Prostate gland (tissue), 2 donors: ENCODE measurements at regions not wholly inside any gene's neighbourhood (a gene's known extent, or its start where the extent isn't known, plus 50 kb on each side); places are given as distances from the start of the nearest gene placed in this dataset.
"Not testable (repeated sequence)": the region's sequence is repeated elsewhere in the genome, so short reads cannot be mapped to it uniquely, and the experiment has no call there.

Experiments used
- POLR2A ChIP-seq: fragments of 450-650 bp; IDR thresholded peaks from one replicate; pipeline ENCODE4 v1.6.1; 2016; ENCODE audit warnings: antibody characterized with exemption, mild to moderate bottlenecking
- TF ChIP-seq, protein P1 (sequence below), 4 experiments: fragments of 200-600 bp in 2 of 4; fragments of 450-650 bp in 2 of 4; sonication (generic) in 2 of 4; IDR thresholded peaks; 1 replicate in 3 of 4; 2 replicates in 1 of 4; pipeline ENCODE4 v1.5.1; 2016 to 2019; ENCODE audit warnings: antibody characterized with exemption in 4 of 4, mild to moderate bottlenecking in 2 of 4, moderate library complexity in 2 of 4

DNA sequence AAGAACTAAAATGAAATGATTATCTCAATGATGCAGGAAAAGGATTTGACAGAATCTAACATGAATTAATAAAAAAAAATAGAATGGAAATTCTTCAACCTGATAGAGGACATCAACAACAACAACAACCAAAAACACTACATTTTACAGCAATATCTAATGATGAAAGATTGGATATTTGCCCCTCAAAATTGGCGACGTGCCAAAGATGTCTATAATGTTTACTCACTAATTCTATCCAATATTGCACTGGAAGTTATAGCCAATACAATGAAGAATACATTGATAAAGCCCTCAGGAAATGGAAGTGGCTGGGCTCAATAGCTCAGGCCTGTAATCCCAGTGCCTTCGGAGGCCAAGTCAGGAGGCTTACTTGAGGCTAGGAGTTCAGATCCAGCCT, 99.4 kb upstream of the ANTXRL start:
- TF ChIP-seq, protein P1, sequence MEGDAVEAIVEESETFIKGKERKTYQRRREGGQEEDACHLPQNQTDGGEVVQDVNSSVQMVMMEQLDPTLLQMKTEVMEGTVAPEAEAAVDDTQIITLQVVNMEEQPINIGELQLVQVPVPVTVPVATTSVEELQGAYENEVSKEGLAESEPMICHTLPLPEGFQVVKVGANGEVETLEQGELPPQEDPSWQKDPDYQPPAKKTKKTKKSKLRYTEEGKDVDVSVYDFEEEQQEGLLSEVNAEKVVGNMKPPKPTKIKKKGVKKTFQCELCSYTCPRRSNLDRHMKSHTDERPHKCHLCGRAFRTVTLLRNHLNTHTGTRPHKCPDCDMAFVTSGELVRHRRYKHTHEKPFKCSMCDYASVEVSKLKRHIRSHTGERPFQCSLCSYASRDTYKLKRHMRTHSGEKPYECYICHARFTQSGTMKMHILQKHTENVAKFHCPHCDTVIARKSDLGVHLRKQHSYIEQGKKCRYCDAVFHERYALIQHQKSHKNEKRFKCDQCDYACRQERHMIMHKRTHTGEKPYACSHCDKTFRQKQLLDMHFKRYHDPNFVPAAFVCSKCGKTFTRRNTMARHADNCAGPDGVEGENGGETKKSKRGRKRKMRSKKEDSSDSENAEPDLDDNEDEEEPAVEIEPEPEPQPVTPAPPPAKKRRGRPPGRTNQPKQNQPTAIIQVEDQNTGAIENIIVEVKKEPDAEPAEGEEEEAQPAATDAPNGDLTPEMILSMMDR (IDR thresholded peaks at IDR 0.05), result not testable (repeated sequence)
- not testable (repeated sequence) for TF ChIP-seq POLR2A
